Activated T-helper 1 cell treated with anti-CD3 and anti-CD28 coated beads, Interleukin-12 subunit alpha, Interleukin-12 subunit beta, Interleukin-2, Interleukin-4 antibody, amounts not matched to agents 30 ng/mL and 10 ng/mL and 1 ng/mL, durations not matched to agents 14 hours and 24 hours and 36 hours (primary cell): ENCODE measurements at regions not wholly inside any gene's neighbourhood (a gene's known extent, or its start where the extent isn't known, plus 50 kb on each side); places are given as distances from the start of the nearest gene placed in this dataset.

Source experiments
- DNase-seq: peaks from one replicate; pipeline ENCODE4 v3.0.0; 2021; ENCODE audit warnings: low spot score
- H3K27ac Mint-ChIP-seq: one replicate; pipeline ENCODE4 v1.8.0; 2021; ENCODE audit warnings: mild to moderate bottlenecking, mixed read lengths
- H3K27me3 Mint-ChIP-seq: one replicate; pipeline ENCODE4 v1.8.0; 2022; ENCODE audit warnings: mild to moderate bottlenecking, moderate library complexity, mixed read lengths; ENCODE audit not compliant: insufficient read depth
- H3K36me3 Mint-ChIP-seq: one replicate; pipeline ENCODE4 v1.8.0; 2021; ENCODE audit warnings: low read depth, mixed read lengths
- H3K4me1 Mint-ChIP-seq: one replicate; pipeline ENCODE4 v1.8.0; 2021; ENCODE audit warnings: low read depth, mixed read lengths
- H3K4me3 Mint-ChIP-seq: one replicate; pipeline ENCODE4 v1.8.0; 2021; ENCODE audit warnings: mild to moderate bottlenecking, moderate library complexity, mixed read lengths
- H3K9me3 Mint-ChIP-seq: one replicate; pipeline ENCODE4 v1.8.0; 2021; ENCODE audit warnings: mixed read lengths
- intact Hi-C: fragments of 100-400 bp; cut with micrococcal nuclease; formaldehyde crosslinking; loops from one replicate; pipeline ENCODE4 v1.15.1; 2024

DNA sequence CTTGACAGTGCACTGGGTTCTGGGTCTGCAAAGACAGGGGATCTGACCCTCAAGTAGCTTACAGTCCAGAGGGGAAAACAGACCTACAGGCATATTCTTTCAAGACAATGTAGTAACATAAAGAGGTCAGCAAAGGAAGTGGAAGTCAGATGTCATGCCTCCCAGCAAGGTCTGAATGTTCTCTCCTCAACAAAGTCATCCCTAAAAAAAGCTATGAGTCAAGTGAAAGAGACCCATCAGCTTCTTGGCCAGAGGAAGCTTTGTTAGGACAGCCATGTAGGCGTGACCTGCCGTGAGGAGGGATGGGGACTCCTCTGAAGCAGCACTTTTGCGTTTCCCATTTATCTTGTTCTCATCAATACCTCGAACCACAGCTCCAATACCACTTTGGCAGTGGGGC is 331.6 kb upstream of the NR2F2 start:
- Mint-ChIP-seq H3K36me3 (peaks cover 2% of the 10 kb centered on the region), H3K4me1 (peaks cover 25% of the 10 kb centered on the region), H3K27ac (no peak overlapping the region), H3K4me3 (no peak overlapping the region), H3K27me3 (peaks cover 28% of the 10 kb centered on the region), H3K9me3 (no peaks in the 10 kb centered on the region)
- no peak for DNase-seq
- intact Hi-C loops: loop anchor here (5.0 to 10.0 kb wide), 2 partner anchors 38 to 714 kb away; no protein-coding TSS in a partner anchor

DNA sequence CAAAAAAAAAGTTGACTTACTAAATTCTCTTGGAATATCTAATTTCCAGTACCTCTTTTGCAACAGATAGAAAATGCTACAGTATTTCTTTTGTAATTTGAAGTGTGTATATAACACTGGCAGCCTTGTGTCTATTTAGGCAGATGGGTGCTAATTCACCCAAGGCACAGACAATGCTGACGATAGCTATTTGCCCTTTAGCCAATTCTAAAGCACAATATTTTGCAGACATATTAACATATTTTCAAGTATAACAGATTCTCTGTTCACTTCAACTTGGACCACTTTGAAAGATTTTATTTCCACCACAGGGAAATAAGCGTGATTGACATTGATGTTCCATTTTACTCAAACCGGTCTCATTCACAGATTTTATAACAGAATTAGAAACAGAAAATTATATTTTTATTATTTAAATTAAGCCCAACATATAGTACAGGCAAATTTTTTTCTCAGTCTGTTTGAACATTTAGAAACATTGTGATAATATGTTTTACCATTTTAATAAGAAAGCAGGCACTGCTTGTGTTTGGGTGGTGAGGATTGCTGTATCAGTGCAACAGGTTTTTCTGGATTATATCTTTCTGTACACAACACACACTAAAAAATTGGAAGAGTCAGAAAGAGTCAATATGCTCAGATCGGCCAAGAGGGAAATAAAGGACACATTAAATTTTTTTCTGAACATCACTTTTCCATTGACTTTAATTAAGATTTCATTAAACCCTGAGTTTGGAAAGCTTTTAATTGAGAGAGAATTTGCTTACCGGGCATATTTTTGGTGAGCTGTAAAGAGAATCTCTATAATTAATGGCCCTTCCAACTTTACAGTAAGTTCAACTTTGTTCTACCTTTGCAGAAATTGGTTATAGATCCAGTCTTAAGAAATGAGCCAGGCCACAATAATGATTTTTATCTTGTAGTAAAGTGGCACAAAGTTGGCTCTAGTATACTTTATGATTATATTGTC is 327.3 kb upstream of the NR2F2 start:
- DNase-seq: no peak
- H3K9me3 Mint-ChIP-seq: peaks cover 5% of the 10 kb centered on the region
- H3K27me3 Mint-ChIP-seq: peaks cover 19% of the 10 kb centered on the region
- H3K4me3 Mint-ChIP-seq: no peak overlapping the region
- H3K27ac Mint-ChIP-seq: no peak overlapping the region
- H3K36me3 Mint-ChIP-seq: peaks cover 2% of the 10 kb centered on the region
- intact Hi-C loops: no loop called here
- H3K4me1 Mint-ChIP-seq: no peaks in the 10 kb centered on the region

DNA sequence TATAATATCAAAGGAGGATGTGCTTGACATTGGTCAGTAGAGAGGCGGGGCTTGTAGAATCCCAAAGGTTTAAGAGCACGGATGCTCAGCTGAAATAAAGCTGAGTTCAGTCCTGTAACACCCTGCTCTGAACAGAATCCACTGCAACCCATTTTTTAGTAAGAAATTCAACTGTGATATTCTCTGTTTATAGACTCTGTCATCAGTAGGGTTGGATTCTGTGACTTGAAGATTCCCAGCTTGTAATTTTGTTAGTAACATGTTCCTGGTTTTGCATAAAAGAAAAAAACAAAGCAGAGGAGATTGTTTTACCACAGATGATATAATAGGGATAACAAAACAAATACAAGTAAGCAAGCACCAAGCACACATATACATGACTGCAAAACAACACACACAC is 324.6 kb upstream of the NR2F2 start:
- no peak for DNase-seq
- Mint-ChIP-seq H3K27ac (no peak overlapping the region), H3K4me3 (no peak overlapping the region), H3K4me1 (no peaks in the 10 kb centered on the region), H3K9me3 (peaks cover 5% of the 10 kb centered on the region), H3K27me3 (peaks cover 12% of the 10 kb centered on the region), H3K36me3 (no peaks in the 10 kb centered on the region)
- intact Hi-C loops: no loop called here

DNA sequence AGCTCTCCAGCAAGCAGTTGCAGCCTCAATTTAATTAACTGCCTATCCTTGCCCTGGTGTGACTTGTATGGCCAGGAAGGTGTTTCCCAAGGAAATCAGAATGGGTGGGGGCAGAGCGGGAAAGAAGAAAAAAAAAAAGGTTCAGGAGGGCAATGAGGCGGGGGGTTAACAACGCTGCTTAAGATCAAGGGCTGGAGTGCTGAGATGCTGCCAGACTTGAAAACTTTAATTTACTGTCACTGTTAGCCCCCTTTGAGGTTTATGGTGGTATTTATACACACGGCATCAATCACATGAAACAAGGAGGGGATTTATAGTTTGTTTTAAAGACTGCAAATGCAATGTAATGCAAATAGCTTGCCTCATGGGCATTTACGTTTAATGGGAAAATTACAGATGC is 319.4 kb upstream of the NR2F2 start:
- no peaks in the 10 kb centered on the region for H3K36me3 Mint-ChIP-seq
- H3K4me1 Mint-ChIP-seq: no peaks in the 10 kb centered on the region
- H3K9me3 Mint-ChIP-seq: peaks cover 9% of the 10 kb centered on the region
- H3K27me3 Mint-ChIP-seq: peaks cover 14% of the 10 kb centered on the region
- intact Hi-C loops: no loop called here
- H3K27ac Mint-ChIP-seq: no peak overlapping the region
- H3K4me3 Mint-ChIP-seq: no peak overlapping the region
- DNase-seq: no peak

DNA sequence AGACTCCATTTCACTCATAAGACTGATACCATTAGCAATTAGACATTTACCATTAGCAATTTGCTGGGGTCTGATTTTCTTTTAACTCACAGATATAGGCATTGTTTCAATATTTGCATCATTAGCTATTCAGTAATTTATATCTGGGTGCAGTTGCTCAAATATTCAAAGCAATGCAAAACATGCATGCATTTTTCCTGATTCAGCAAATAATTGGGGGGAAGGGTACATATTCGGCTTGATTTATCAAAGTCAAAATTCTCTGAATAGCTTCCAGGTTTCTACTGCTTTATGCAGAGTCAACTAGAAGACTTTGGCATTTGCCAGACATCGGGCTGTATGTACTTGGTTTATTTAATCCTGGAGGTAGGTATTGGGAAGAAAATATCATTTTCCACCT is 315.6 kb upstream of the NR2F2 start:
- no peaks in the 10 kb centered on the region for H3K36me3 Mint-ChIP-seq
- no peaks in the 10 kb centered on the region for H3K4me1 Mint-ChIP-seq
- DNase-seq: no peak
- H3K4me3 Mint-ChIP-seq: no peak overlapping the region
- intact Hi-C loops: no loop called here
- peaks cover 9% of the 10 kb centered on the region for H3K27me3 Mint-ChIP-seq
- peaks cover 7% of the 10 kb centered on the region for H3K9me3 Mint-ChIP-seq
- no peak overlapping the region for H3K27ac Mint-ChIP-seq

DNA sequence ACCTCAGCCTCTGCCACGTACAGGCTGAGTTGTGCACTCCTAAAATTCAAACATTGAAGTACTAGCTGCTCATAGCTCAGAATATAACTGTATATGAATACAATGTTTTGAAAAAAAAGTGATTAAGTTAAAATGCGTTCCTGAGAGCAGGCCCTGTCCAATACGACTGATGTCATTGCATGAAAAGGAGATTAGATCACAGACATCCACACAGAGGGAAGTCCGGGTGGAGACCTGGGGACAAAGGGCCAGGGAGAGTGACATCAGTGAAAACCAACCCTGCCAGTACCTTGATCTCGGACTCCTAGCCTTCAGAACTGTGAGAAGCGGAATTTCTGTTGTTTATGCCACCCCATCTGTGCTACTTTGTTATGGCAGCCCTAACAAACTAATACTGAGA is 311.4 kb upstream of the NR2F2 start:
- Mint-ChIP-seq H3K36me3 (no peaks in the 10 kb centered on the region), H3K4me3 (no peak overlapping the region), H3K27ac (no peak overlapping the region), H3K9me3 (peaks cover 11% of the 10 kb centered on the region), H3K27me3 (peaks cover 4% of the 10 kb centered on the region), H3K4me1 (no peaks in the 10 kb centered on the region)
- no peak for DNase-seq
- intact Hi-C loops: no loop called here

DNA sequence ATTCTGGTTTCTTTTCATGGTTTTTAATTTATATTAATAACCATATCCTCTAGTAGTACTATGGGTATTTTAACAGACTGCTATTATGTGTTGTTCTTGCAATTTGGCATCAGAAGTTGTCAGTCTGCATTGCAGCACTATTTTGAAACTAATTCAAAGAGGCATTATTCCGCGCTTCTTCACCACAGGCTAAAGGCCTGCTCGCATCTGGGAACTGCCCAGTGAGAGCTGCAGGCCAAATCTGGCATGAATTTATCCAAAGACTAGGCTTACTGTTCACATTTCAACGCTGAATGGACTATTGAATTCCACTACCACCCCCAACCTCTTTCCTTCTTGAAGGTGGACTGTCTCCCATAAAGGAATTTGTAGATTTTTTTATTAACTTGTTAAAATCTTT is 310.4 kb upstream of the NR2F2 start:
- Mint-ChIP-seq H3K27me3 (peaks cover 4% of the 10 kb centered on the region), H3K4me3 (no peak overlapping the region), H3K9me3 (peaks cover 9% of the 10 kb centered on the region), H3K36me3 (no peaks in the 10 kb centered on the region), H3K4me1 (no peaks in the 10 kb centered on the region), H3K27ac (no peak overlapping the region)
- DNase-seq: no peak
- intact Hi-C loops: no loop called here

DNA sequence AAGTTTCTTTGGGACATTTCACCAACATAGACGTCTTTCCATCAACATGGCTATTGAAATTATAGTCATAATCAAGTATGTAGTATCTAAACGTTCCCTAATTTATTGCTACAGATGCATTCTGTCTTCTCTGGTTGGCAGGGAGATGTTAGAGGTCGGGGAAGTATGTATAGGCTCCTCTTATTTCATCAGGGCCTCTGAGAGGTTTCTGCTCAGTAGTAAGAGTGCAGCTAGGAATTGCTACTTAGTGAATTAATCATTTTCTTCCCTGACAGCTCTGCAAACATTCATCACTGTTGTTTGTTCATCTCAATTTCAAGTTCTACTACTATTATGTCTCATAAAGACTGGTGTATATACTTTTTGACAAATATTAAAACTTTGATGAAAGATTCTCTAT is 309.7 kb upstream of the NR2F2 start:
- Mint-ChIP-seq H3K36me3 (no peaks in the 10 kb centered on the region), H3K27ac (no peak overlapping the region), H3K4me3 (no peak overlapping the region), H3K27me3 (peaks cover 4% of the 10 kb centered on the region), H3K9me3 (peaks cover 7% of the 10 kb centered on the region), H3K4me1 (no peaks in the 10 kb centered on the region)
- intact Hi-C loops: no loop called here
- no peak for DNase-seq

DNA sequence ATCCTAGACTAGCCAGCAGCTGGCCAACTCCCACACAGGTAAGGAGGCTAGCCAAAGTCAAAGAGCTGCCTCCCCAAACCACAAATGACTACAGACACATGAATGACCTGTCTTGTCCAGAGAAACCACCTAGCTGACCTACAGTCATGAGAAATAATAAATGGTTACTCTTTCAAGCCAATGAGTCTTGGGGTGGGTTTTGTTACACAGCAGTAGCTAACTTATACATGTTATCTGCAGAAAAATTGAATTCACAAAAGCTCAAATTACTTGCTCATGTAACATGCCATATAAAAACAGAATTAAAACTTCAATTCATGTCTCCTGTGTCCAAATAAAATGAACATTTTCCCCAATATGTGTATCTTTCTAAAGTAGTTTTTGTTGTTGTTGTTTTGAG is 307.4 kb upstream of the NR2F2 start:
- DNase-seq: no peak
- H3K27ac Mint-ChIP-seq: no peak overlapping the region
- peaks cover 4% of the 10 kb centered on the region for H3K27me3 Mint-ChIP-seq
- H3K36me3 Mint-ChIP-seq: no peaks in the 10 kb centered on the region
- peaks cover 4% of the 10 kb centered on the region for H3K9me3 Mint-ChIP-seq
- no peaks in the 10 kb centered on the region for H3K4me1 Mint-ChIP-seq
- H3K4me3 Mint-ChIP-seq: no peak overlapping the region
- intact Hi-C loops: no loop called here

DNA sequence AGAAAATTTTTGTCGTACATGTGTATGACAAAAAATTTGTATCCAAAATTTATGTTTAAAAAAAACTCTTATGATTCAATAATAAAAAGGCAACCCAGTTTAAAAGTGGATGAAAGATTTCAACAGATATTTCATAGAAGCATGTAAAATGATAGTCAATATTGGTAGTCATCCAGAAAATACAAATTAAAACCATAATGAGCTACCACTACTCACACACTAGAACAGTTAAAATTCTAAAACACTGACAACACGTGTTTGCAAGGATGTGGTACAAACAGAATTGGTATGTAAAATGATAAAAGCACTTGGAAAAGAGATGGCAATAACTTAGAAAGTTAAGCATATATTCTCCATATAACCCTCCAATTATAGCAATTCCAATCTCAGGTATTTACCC is 303.0 kb upstream of the NR2F2 start:
- DNase-seq: no peak
- no peaks in the 10 kb centered on the region for H3K36me3 Mint-ChIP-seq
- no peaks in the 10 kb centered on the region for H3K4me1 Mint-ChIP-seq
- peaks cover 5% of the 10 kb centered on the region for H3K27me3 Mint-ChIP-seq
- intact Hi-C loops: no loop called here
- H3K4me3 Mint-ChIP-seq: no peak overlapping the region
- no peak overlapping the region for H3K27ac Mint-ChIP-seq
- no peaks in the 10 kb centered on the region for H3K9me3 Mint-ChIP-seq

DNA sequence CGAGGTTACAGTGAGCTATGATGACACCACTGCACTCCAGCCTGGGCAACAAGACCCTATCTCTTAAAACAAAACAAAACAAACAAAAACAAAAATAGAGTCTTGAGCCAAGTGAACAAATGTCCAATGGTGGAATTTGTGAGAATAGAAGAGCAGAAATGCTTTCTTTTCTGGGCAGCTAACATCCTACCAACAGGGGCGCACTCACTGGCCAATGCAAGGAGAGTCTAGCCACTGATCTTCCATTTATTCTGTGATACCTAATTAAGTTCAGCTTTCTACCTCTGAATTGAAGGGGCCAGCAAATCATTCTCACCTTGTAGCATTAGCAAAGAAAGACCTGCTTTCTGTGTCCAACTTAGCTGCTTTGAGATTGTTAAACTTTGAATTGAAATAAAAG is 301.9 kb upstream of the NR2F2 start:
- intact Hi-C loops: no loop called here
- H3K4me3 Mint-ChIP-seq: no peak overlapping the region
- H3K36me3 Mint-ChIP-seq: no peaks in the 10 kb centered on the region
- no peak overlapping the region for H3K27ac Mint-ChIP-seq
- peaks cover 10% of the 10 kb centered on the region for H3K27me3 Mint-ChIP-seq
- no peaks in the 10 kb centered on the region for H3K9me3 Mint-ChIP-seq
- no peak for DNase-seq
- no peaks in the 10 kb centered on the region for H3K4me1 Mint-ChIP-seq

DNA sequence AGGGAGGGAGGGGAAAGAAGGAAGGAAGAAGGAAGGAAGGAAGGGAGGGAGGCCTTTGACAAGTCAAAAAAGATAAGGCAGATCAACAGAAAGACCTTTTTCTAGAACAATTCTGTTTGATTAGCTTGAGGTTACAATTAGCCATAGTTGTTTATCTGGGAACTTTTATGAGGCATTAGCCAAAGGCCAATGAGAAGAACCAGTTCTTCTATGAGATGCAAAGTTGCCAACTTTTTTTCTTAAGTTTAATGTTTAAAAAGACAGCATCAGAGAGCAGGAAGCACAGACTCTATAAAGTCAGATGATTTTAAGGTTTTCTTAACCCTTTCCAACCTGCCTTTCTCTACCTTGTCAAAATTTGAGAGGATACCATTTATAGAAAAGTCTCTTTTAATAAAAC is 301.3 kb upstream of the NR2F2 start:
- no peak for DNase-seq
- Mint-ChIP-seq H3K36me3 (no peaks in the 10 kb centered on the region), H3K9me3 (no peaks in the 10 kb centered on the region), H3K4me3 (no peak overlapping the region), H3K27me3 (peaks cover 11% of the 10 kb centered on the region), H3K27ac (no peak overlapping the region), H3K4me1 (no peaks in the 10 kb centered on the region)
- intact Hi-C loops: no loop called here

DNA sequence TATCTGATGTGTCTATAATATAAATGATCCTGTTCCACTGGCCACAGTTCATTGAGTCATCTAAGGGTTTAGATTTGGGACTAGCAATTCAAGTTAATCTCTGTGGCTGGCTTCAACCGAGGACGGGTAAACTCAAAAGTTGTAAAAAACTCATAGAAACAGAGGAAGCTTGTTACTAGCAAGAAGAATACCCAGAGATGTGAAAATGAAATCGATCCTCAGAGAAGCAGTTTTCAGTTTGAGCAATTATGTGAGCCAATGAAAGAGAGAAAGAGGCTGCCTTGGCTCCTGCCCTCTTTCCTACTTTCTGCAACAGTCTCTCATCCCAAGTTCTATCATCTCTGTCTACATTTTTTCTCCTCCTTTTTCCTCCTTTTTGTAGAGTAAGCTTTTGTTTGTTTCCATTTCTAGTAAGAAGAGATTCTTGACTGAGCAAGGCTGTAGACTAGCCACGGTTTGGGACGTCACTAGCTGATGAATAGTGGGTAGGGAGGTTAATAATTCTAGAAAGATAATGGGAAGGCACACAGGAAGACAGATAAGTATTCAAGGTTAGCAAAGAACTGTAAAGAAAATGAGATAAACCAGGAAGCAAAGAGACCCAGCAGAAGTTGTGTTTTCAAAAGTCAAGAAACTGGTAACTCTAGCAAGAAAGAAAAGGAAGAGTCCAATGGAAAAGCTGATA is 298.9 kb upstream of the NR2F2 start:
- Mint-ChIP-seq H3K36me3 (no peaks in the 10 kb centered on the region), H3K27me3 (peaks cover 24% of the 10 kb centered on the region), H3K4me3 (no peak overlapping the region), H3K27ac (no peak overlapping the region), H3K9me3 (no peaks in the 10 kb centered on the region), H3K4me1 (no peaks in the 10 kb centered on the region)
- DNase-seq: no peak
- intact Hi-C loops: no loop called here
